Stimulated activated CD4-positive, alpha-beta T cell treated with anti-CD3 and anti-CD28 coated beads, Interleukin-12 subunit alpha, Interleukin-12 subunit beta, amount 100 ng/mL, for 48 hours (primary cell): ENCODE measurements at regions not wholly inside any gene's neighbourhood (a gene's known extent, or its start where the extent isn't known, plus 50 kb on each side); places are given as distances from the start of the nearest gene placed in this dataset.

Experiments used
- DNase-seq, 3 donors: peaks; one replicate each; pipeline ENCODE4 v3.0.0-alpha.2; 2020; ENCODE audit warnings: low read depth in 2 of 3, low spot score in 1 of 3

DNA sequence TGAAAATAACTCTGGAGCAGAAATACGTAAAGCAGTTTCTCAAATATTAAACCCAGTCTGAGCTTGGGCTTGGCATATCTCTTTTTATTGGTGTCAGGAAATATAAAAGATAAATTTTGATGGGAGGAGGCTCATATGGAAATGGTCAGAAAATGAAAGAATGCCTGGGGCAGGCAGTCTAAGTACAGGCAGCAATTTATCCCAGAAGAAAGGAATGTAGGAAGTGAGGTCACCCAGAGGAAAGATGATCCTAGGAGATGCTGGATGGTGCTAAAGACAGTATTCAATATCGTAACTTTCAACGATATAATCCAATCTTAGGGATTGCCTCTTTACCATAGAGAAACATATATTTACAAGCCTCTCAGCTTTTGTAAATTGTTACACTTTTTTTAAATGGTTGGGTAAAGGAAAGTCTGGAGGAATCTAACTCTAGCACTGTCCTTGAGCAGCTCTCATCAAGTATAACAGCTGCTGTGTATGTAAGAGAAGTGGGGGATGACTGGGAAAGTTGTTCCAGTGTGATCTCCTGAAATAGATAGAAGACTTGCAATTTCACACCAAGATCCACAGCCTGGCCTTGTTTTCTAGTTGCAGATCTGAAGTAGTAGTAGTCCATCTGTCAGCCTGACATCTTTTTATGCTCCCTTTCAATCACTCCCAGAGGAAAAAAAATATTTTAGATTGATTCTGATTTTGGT, 256.9 kb upstream of the SASH1 start:
- no peak for DNase-seq

GRCh38 chr6:148086386-148086785, 256.3 kb upstream of the SASH1 start:
- DNase-seq = no peak

- DNase-seq = no peak
These were observed 255.8 kb upstream of the SASH1 start for GRCh38 chr6:148086843-148087242.

GRCh38 chr6:148087659-148088058, 255.0 kb upstream of the SASH1 start:
- no peak for DNase-seq

- no peak for DNase-seq
These were observed 252.3 kb upstream of the SASH1 start for GRCh38 chr6:148090326-148090725.

- DNase-seq = no peak
These were observed 251.2 kb upstream of the SASH1 start for GRCh38 chr6:148091394-148091793.

- DNase-seq = no peak
These were observed 239.2 kb upstream of the SASH1 start for GRCh38 chr6:148103436-148103835.

DNA sequence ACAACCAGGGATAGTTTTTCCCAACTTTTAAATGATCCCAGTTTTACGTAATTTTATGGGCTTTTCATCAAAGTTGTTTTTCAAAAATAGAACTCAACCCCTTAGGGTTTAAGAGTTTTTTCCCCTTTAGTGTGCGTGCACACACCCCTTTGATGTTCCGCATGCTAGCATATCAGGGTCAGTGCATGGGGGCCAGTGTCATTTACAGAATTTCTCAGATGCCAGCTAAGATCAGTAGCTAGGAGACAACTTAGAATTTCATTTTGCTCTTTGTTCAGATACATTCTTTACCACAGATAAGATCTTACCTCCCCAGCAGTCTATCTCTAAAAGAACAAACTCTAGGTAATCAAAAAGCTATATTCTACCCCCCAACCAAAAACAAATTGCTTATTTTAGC, 238.5 kb upstream of the SASH1 start:
- no peak for DNase-seq

GRCh38 chr6:148105695-148106094, 236.9 kb upstream of the SASH1 start:
- DNase-seq = no peak

DNA sequence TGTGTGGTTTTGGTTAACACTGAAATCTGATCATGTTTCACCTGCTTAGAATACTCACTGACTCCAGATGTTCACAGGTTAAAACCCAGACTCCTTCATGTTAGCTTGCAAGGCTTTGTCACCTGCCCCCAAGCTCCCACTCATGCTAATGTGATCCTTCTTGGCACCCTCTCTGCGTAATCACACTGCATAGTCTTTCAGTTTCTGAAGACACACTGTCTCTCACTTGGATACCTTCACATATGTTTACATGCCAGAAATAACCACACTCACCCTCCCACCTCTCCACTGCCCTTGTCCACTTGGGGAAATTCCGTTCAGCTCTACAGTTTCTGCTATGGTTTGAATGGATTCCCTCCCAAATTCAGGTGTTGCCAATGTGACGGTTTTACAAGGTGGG, 234.7 kb upstream of the SASH1 start:
- DNase-seq = no peak

GRCh38 chr6:148109732-148110131, 232.9 kb upstream of the SASH1 start:
- DNase-seq = no peak

DNA sequence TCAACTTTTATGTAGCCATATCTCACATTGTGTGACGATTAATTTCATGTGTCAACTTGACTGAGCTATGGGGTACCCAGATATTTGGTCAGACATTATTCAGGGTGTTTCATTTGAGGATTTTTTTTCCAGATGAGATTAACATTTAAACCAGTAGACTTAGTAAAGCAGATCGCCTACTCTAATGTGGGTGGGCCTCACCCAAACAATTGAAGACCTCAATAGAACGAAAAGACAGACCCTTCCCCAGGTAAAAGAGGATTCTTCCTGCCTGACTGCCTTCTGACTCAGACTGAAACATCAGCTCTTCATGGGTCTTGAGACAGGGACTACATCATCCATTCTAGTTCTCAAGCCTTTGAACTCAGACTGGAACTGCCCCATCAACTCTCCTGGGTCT, 231.7 kb upstream of the SASH1 start:
- no peak for DNase-seq

- no peak for DNase-seq
These were observed 229.8 kb upstream of the SASH1 start for GRCh38 chr6:148112851-148113319.

DNA sequence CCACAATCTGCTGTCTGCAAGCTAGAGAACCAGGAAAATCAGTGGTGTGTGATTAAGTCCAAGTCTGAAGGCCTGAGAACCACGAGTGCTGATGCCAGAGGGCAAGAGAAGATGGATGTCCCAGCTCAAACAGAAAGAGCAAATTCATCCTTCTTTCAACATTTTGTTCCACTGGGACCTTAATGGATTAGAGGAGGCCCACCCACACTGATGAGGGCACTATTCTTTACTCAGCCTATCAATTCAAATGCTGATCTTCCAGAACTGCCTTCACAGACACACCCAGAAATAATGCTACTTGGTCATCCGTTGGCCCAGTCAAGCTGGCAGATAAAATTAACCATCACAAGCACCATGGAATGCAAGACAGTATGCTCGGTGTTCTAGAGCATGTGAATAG, 226.6 kb upstream of the SASH1 start:
- no peak for DNase-seq

GRCh38 chr6:148118244-148118643, 224.4 kb upstream of the SASH1 start:
- no peak for DNase-seq

DNA sequence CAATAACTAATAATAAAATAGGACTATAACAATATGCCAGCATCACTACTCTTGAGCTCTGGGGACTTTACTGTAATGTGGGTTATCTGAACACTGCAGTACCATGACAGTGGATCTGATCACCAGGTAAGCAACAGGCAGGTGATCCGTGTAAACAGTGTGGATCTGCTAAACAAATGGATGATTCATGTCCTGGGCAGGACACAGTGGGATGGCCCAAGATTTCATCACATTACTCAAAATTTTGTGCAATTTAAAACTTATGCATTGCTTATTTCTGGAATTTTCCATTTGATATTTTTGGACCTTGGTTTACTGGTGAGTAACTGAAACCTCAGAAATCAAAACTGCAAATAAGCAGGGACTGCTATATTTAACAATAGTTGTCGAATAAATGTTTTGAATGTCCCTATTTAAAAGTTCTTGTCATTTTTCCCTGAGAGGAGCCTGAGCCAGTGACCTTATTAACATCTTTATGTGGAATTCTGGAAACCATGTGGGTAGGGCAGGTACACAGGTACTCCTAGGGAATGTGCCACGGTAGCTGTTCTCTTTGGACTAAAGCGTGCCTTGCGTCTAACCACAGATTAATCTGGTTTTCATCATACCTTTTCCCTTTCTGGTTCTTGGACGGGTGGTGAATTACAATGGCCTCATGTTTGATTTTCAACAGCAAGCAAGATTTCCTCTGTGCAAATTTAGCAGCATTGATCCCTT, 214.5 kb upstream of the SASH1 start:
- no peak for DNase-seq

- DNase-seq = no peak
These were observed 208.0 kb upstream of the SASH1 start for GRCh38 chr6:148134592-148134991.

DNA sequence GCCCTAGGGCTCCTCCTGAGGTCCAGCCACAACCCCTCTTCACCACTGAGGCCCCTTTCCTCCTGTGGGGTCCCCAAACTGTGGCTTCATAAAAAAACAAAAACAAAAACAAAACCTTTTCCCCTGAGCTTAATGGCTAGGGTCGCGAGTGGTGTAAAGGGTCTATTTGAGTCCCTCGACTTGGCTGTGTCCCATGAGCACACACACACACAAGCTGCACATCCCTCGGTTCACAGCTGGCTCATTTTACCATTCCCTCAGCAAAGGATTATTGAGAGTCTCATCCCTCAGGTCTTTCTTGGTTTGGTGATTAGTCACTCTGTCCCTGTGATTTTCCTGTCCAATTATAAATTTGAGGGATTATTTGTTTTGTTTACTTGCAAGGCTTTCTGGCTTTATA, 206.1 kb upstream of the SASH1 start:
- no peak for DNase-seq

DNA sequence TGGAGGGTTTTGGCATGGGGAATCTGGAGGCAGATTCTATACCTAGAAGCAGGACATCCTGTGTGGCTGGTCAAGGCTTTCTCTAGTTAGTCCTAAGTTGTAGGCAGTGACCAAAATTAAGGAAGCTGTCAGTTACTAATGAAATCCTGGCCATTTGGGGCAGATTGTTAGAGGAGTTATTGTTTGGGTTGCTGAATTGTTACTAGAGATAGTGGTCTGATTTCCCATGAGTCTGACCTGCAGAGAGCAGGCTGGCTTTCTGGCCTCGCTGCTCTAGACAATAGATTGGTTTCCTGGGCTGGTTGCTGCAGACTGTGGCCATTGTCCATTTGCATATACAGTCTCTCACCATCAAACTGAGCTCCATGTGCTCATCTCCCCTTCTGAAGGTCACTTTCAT, 205.0 kb upstream of the SASH1 start:
- DNase-seq = no peak

DNA sequence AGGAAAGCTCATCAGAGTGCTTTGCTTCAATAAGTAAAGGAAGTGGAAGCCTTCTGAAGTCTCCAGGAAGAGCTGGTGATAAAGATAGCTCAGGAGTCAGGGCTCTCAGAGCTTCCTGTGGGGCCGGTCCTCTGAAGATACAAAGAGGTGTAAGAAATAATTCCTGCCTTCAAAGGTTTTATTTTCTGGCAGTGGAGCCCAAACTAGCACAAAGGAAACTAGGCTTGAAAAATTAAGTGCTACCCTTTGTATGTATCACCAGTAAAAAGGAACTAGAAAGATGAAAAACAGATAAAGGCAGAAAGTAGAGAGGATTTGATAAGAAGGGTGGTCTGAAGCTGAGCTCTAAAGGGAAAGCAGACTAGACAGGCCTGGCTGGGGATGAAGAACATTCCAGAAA, 204.1 kb upstream of the SASH1 start:
- no peak for DNase-seq

DNA sequence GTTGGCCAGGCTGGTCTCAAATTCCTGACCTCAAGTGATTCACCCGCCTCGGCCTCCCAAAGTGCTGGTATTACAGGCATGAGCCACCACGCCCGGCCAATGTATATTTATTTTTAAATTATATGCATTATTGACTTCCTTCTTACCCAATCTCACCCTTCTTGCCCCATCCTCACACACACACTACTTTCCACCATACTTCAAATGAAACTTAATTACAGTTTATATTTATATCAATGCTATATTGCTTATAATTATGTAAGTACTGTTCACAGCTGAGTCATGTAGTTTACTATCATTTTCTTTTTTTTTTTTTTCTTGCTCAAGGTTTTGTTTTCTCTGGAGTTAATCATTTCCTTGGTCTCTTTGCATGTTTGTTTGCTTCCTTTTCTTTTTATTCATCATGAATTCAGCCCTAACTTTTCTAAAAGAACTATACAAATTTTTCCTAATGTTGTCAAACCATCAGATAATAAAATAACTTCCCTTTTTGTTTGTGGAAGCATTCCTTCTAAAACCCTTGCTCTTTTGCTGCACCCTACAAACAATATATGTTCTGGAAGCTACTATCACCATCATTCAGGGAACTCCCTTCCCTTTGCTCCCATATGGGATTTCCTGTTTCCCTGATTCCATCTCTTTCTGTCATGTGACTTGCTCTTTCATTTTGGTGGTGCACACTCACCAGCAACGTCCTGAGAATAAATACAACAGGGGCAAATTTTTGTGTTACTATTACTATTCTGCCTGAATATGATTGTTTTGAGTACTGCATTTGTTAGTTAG, 201.7 kb upstream of the SASH1 start:
- no peak for DNase-seq

- no peak for DNase-seq
These were observed 199.8 kb upstream of the SASH1 start for GRCh38 chr6:148142821-148143220.
